Astrocyte of the cerebellum (primary cell): ENCODE measurements at regions not wholly inside any gene's neighbourhood (a gene's known extent, or its start where the extent isn't known, plus 50 kb on each side); places are given as distances from the start of the nearest gene placed in this dataset.
"Not testable (repeated sequence)": the region's sequence is repeated elsewhere in the genome, so short reads cannot be mapped to it uniquely, and the experiment has no call there.

Experiments
- DNase-seq: peaks from one replicate; pipeline ENCODE4 v3.0.0-alpha.2; 2011; ENCODE audit warnings: low read depth
- H3K4me3 ChIP-seq: 2 replicates; pipeline ENCODE4 v1.5.1; 2011; ENCODE audit warnings: mild to moderate bottlenecking, low read depth, low read length, moderate library complexity
- CTCF ChIP-seq: IDR thresholded peaks from 2 replicates; pipeline ENCODE4 v1.5.1; 2012; ENCODE audit warnings: low read length, low read depth, moderate library complexity, mild to moderate bottlenecking; ENCODE audit errors: missing control alignments
- in situ Hi-C: cut with HindIII; loops from 2 replicates; pipeline ENCODE4 v1.10.0; 2017; ENCODE audit warnings: low sequenced_read_pairs

DNA sequence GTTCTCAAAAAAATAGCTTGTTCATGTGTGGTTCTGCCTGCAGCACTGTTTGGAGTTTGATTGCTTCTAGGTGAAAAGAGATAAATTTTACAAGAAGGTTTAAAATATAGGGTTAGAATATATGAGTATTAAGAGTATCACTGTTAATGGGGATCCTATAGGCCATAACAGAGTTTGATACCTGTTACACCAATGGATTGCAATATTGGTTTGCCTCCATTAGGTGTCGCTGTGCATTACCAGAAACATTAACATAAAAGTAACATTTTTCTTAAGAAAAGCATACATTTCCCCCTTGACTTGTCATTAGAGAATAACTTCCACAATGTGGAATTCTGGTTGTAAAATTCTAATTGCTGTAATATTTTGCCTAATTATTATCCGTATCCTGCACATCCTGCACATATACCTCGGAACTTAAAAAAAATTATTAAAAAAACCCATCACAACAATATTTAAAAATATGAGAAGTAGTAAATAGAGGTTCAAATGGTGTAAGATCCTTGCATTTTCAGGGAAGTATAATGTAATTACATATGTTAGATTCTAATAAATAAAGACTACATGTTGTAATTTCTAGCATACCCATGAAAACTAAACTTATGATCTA, 63.0 kb downstream of the CYP4A11 start:
- H3K4me3 ChIP-seq, in situ Hi-C loops: not testable (repeated sequence)
- TF ChIP-seq CTCF: peak; percentile 31
- DNase-seq: peak; percentile 5

GRCh38 chr1:46876093-46876492, 65.2 kb downstream of the CYP4A11 start:
- H3K4me3 ChIP-seq, DNase-seq, in situ Hi-C loops: not testable (repeated sequence)
